IMR-90 (cell line): ENCODE measurements at regions not wholly inside any gene's neighbourhood (a gene's known extent, or its start where the extent isn't known, plus 50 kb on each side); places are given as distances from the start of the nearest gene placed in this dataset.

Experiments
- ATAC-seq: fragments of 200-7000 bp; cut with Tn5 transposase; 2 replicates; pipeline ENCODE4 v1.9.1; 2020; ENCODE audit warnings: low read depth, mild to moderate bottlenecking, moderate library complexity
- BruUV-seq: library from RNA; stranded (reverse); fragments of 400-500 nt; replicated peaks from 2 replicates; lab custom pipeline; 2021; lab: Mats Ljungman, UMichigan
- CTCF ChIA-PET: fragments of 300-600 bp; formaldehyde crosslinking; extraction: SDS; loops from one replicate; lab custom pipeline; 2021; ENCODE audit warnings: antibody characterized with exemption; lab: Yijun Ruan, JAX
- POLR2A ChIA-PET: fragments of 300-600 bp; sonication (Branson Sonifier 250); formaldehyde crosslinking; loops from one replicate; lab custom pipeline; 2022; ENCODE audit warnings: antibody characterized with exemption; ENCODE audit not compliant: unreplicated experiment; lab: Charles Lee
- DNase-seq: peaks from one replicate; pipeline ENCODE4 v3.0.0; 2013
- H2AFZ ChIP-seq: replicated peaks from 2 replicates; pipeline ENCODE3; 2013; ENCODE audit warnings: low read length, mild to moderate bottlenecking; ENCODE audit not compliant: poor library complexity
- H2AK5ac ChIP-seq: 2 replicates; pipeline ENCODE4 v1.6.1; 2013; ENCODE audit warnings: low read depth, low read length, inconsistent platforms
- H2AK9ac ChIP-seq: replicated peaks from 2 replicates; pipeline ENCODE3; 2013; ENCODE audit warnings: mild to moderate bottlenecking, low read depth, low read length, moderate library complexity; ENCODE audit not compliant: poor library complexity
- H2BK120ac ChIP-seq: 2 replicates; pipeline ENCODE4 v1.6.1; 2013; ENCODE audit warnings: low read depth, low read length, inconsistent platforms
- H2BK15ac ChIP-seq: 3 replicates; pipeline ENCODE4 v1.6.1; 2013; ENCODE audit warnings: low read depth, low read length, inconsistent platforms
- H2BK20ac ChIP-seq: 2 replicates; pipeline ENCODE4 v1.6.1; 2013; ENCODE audit warnings: low read depth, mild to moderate bottlenecking, inconsistent platforms, low read length, moderate library complexity
- H2BK5ac ChIP-seq: 2 replicates; pipeline ENCODE4 v1.6.1; 2013; ENCODE audit warnings: mild to moderate bottlenecking, low read depth, low read length, inconsistent platforms; ENCODE audit not compliant: poor library complexity, severe bottlenecking
- H3K14ac ChIP-seq: replicated peaks from 2 replicates; pipeline ENCODE4 v1.6.1; 2013; ENCODE audit warnings: low read depth, low read length, inconsistent platforms
- H3K18ac ChIP-seq: 2 replicates; pipeline ENCODE4 v1.6.1; 2013; ENCODE audit warnings: low read depth, low read length, control low read depth
- H3K23ac ChIP-seq: 2 replicates; pipeline ENCODE4 v1.6.1; 2013; ENCODE audit warnings: low read depth, low read length, inconsistent platforms
- H3K27ac ChIP-seq: 2 replicates; pipeline ENCODE4 v1.5.1; 2013; ENCODE audit warnings: mild to moderate bottlenecking, control low read depth, low read length; ENCODE audit not compliant: insufficient read depth
- H3K27me3 ChIP-seq: 2 replicates; pipeline ENCODE4 v1.6.1; 2013; ENCODE audit warnings: low read length; ENCODE audit not compliant: control insufficient read depth, insufficient read depth
- H3K36me3 ChIP-seq: 2 replicates; pipeline ENCODE4 v1.6.1; 2013; ENCODE audit warnings: low read length, mixed read lengths; ENCODE audit not compliant: control insufficient read depth, insufficient read depth
- H3K4ac ChIP-seq: 2 replicates; pipeline ENCODE4 v1.6.1; 2013; ENCODE audit warnings: low read depth, low read length, inconsistent platforms
- H3K4me1 ChIP-seq: 2 replicates; pipeline ENCODE4 v1.6.1; 2013; ENCODE audit warnings: low read length, mixed read lengths; ENCODE audit not compliant: control insufficient read depth, insufficient read depth
- H3K4me2 ChIP-seq: 2 replicates; pipeline ENCODE4 v1.6.1; 2013; ENCODE audit warnings: low read depth, mild to moderate bottlenecking, control low read depth, low read length, moderate library complexity
- H3K4me3 ChIP-seq: 2 replicates; pipeline ENCODE4 v1.5.1; 2013; ENCODE audit warnings: low read depth, mild to moderate bottlenecking, control low read depth, low read length, moderate library complexity; ENCODE audit not compliant: insufficient read depth
- H3K56ac ChIP-seq: 2 replicates; pipeline ENCODE4 v1.6.1; 2013; ENCODE audit warnings: low read length, inconsistent platforms; ENCODE audit not compliant: insufficient read depth; ENCODE audit errors: extremely low read depth
- H3K79me1 ChIP-seq, 2 experiments: 2 replicates each; pipeline ENCODE4 v1.6.1; 2013; ENCODE audit warnings: low read length in 2 of 2, inconsistent platforms in 1 of 2, low read depth in 1 of 2
- H3K9ac ChIP-seq: 2 replicates; pipeline ENCODE4 v1.6.1; 2013; ENCODE audit warnings: low read depth, low read length, control low read depth
- H3K9me1 ChIP-seq: 2 replicates; pipeline ENCODE4 v1.6.1; 2013; ENCODE audit warnings: low read length, inconsistent platforms; ENCODE audit not compliant: insufficient read depth
- H3K9me3 ChIP-seq: 2 replicates; pipeline ENCODE4 v1.6.1; 2013; ENCODE audit warnings: low read length; ENCODE audit not compliant: control insufficient read depth, insufficient read depth
- H4K20me1 ChIP-seq: 2 replicates; pipeline ENCODE4 v1.6.1; 2013; ENCODE audit warnings: low read length, inconsistent platforms; ENCODE audit not compliant: insufficient read depth
- H4K5ac ChIP-seq: 2 replicates; pipeline ENCODE4 v1.6.1; 2013; ENCODE audit warnings: mild to moderate bottlenecking, low read depth, low read length, control low read depth
- H4K8ac ChIP-seq, 2 experiments: 2 replicates each; pipeline ENCODE4 v1.6.1; 2013; ENCODE audit warnings: low read depth in 2 of 2, low read length in 2 of 2, control low read depth in 1 of 2, inconsistent platforms in 1 of 2
- H4K91ac ChIP-seq: 2 replicates; pipeline ENCODE4 v1.6.1; 2013; ENCODE audit warnings: low read depth, low read length, inconsistent platforms; ENCODE audit not compliant: insufficient read depth
- CEBPB ChIP-seq: IDR thresholded peaks from 2 replicates; pipeline ENCODE4 v1.6.1; 2012; ENCODE audit warnings: low read depth, low read length, improper control_type of control experiment
- CHD1 ChIP-seq: IDR thresholded peaks from 2 replicates; pipeline ENCODE4 v1.6.1; 2012; ENCODE audit warnings: low read depth, low read length, improper control_type of control experiment
- CTCF ChIP-seq: conservative IDR thresholded peaks from 2 replicates; pipeline ENCODE4 v1.5.1; 2012; ENCODE audit warnings: mild to moderate bottlenecking, low read depth, low read length, improper control_type of control experiment
- FOS ChIP-seq: fragments of 150-350 bp; IDR thresholded peaks from 2 replicates; pipeline ENCODE4 v1.6.1; 2016; ENCODE audit warnings: low read depth, low read length
- MAFK ChIP-seq: IDR thresholded peaks from 2 replicates; pipeline ENCODE4 v1.6.1; 2012; ENCODE audit warnings: low read depth, low read length, improper control_type of control experiment
- NFE2L2 ChIP-seq: fragments of 150-350 bp; IDR thresholded peaks from 2 replicates; pipeline ENCODE4 v1.6.1; 2016; ENCODE audit warnings: low read depth, mild to moderate bottlenecking, low read length
- POLR2A ChIP-seq: IDR thresholded peaks from 2 replicates; pipeline ENCODE4 v1.6.1; 2012; ENCODE audit warnings: mild to moderate bottlenecking, low read depth, low read length
- RFX5 ChIP-seq: IDR thresholded peaks from 2 replicates; pipeline ENCODE4 v1.8.0; 2012; ENCODE audit warnings: low read depth, mild to moderate bottlenecking, low read length, moderate library complexity
- SMC3 ChIP-seq: fragments of 150-350 bp; IDR thresholded peaks from 2 replicates; pipeline ENCODE4 v1.6.1; 2016; ENCODE audit warnings: low read depth, mild to moderate bottlenecking, antibody characterized with exemption, low read length, moderate library complexity
- WGBS, 2 experiments: methylation state at CpG; one replicate each; pipeline versions ENCODE4 v1.1.5 to v1.1.7; 2013; ENCODE audit warnings: missing lambda C conversion rate in 2 of 2; ENCODE audit not compliant: insufficient read length in 1 of 2; ENCODE audit errors: extremely low coverage in 2 of 2; 5-methylcytosine and 5-hydroxymethylcytosine counted together
- dilution Hi-C: fragments of 300-500 bp; cut with HindIII; formaldehyde crosslinking; loops from one replicate; pipeline ENCODE4 v1.14.3; 2018; ENCODE audit warnings: low sequenced_read_pairs; ENCODE audit not compliant: unreplicated experiment
- in situ Hi-C: fragments of 300-500 bp; cut with MboI; formaldehyde crosslinking; loops from 3 replicates; pipeline ENCODE4 v1.14.3; 2019; ENCODE audit warnings: low sequenced_read_pairs, inconsistent platforms, mixed read lengths
- intact Hi-C: fragments of 100-400 bp; cut with micrococcal nuclease; formaldehyde crosslinking; loops from 2 replicates; pipeline ENCODE4 v1.10.0; 2022

- H3K79me1 ChIP-seq: no peaks in the 10 kb centered on the region
- H3K9me3 ChIP-seq: no peaks in the 10 kb centered on the region
- 84% methylated on average over 3 of the region's 4 CpGs; no CpG with 5 or more reads in 1 of the 2 experiments for WGBS, 2 experiments
- dilution Hi-C loops (no loop called here), in situ Hi-C loops (no loop called here), intact Hi-C loops (no loop called here)
- no peak overlapping the region for H2BK5ac ChIP-seq
- no peaks in the 10 kb centered on the region for H3K9me1 ChIP-seq
- no peak overlapping the region for H3K9ac ChIP-seq
- no peaks in the 10 kb centered on the region for H3K27me3 ChIP-seq
- no peak overlapping the region for H4K8ac ChIP-seq
- ATAC-seq (no peak), DNase-seq (no peak)
- H4K5ac ChIP-seq: no peak overlapping the region
- ChIA-PET POLR2A (no interaction called here), CTCF (no interaction called here)
- no peak overlapping the region for H3K14ac ChIP-seq
- H3K18ac ChIP-seq: no peak overlapping the region
- no peak overlapping the region for H2AK5ac ChIP-seq
- no peak overlapping the region for H2BK20ac ChIP-seq
- no peak overlapping the region for H3K4me3 ChIP-seq
- no peak overlapping the region for H3K4me2 ChIP-seq
- H4K20me1 ChIP-seq: no peaks in the 10 kb centered on the region
- no peak overlapping the region for H4K91ac ChIP-seq
- H2BK15ac ChIP-seq: no peak overlapping the region
- H3K56ac ChIP-seq: no peak overlapping the region
- H3K27ac ChIP-seq: no peak overlapping the region
- H3K36me3 ChIP-seq: no peaks in the 10 kb centered on the region
- H3K4ac ChIP-seq: no peak overlapping the region
- no peak overlapping the region for H3K23ac ChIP-seq
- H2AFZ ChIP-seq: no peak overlapping the region
- H2BK120ac ChIP-seq: no peak overlapping the region
- H2AK9ac ChIP-seq: no peak overlapping the region
- TF ChIP-seq FOS (no peak), MAFK (no peak), CEBPB (no peak), RFX5 (no peak), CTCF (no peak), SMC3 (no peak), CHD1 (no peak), NFE2L2 (no peak), POLR2A (no peak)
- no peaks in the 10 kb centered on the region for H3K4me1 ChIP-seq
- BruUV-seq: no TSS peak
Measured at GRCh38 chr2:8427211-8427610, 254.6 kb upstream of the ID2 start.
